ENCODE measurements at regions not wholly inside any gene's neighbourhood (a gene's known extent, or its start where the extent isn't known, plus 50 kb on each side); places are given as distances from the start of the nearest gene placed in this dataset.
"Not testable (repeated sequence)": the region's sequence is repeated elsewhere in the genome, so short reads cannot be mapped to it uniquely, and the experiment has no call there.

- POLR2A ChIA-PET, result no interaction called here
- TF ChIP-seq ZNF600 (tag by site-specific recombination; IDR thresholded peaks at IDR 0.05) (no peak), ZNF211 (tag by site-specific recombination; IDR thresholded peaks at IDR 0.05; ENCODE audit: low read depth) (no peak), SALL2 (tag by site-specific recombination; IDR thresholded peaks at IDR 0.05; ENCODE audit: borderline replicate concordance) (no peak), ZNF24 (tag by site-specific recombination; IDR thresholded peaks at IDR 0.05) (no peak), ZNF549 (tag by site-specific recombination; IDR thresholded peaks at IDR 0.05) (no peak), ZNF157 (tag by site-specific recombination; IDR thresholded peaks at IDR 0.05) (no peak), ZSCAN16 (tag by site-specific recombination; IDR thresholded peaks at IDR 0.05) (no peak), ZNF404 (tag by site-specific recombination; IDR thresholded peaks at IDR 0.05) (no peak)
- TF ChIP-seq, protein P1, sequence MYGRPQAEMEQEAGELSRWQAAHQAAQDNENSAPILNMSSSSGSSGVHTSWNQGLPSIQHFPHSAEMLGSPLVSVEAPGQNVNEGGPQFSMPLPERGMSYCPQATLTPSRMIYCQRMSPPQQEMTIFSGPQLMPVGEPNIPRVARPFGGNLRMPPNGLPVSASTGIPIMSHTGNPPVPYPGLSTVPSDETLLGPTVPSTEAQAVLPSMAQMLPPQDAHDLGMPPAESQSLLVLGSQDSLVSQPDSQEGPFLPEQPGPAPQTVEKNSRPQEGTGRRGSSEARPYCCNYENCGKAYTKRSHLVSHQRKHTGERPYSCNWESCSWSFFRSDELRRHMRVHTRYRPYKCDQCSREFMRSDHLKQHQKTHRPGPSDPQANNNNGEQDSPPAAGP (tag by site-specific recombination; IDR thresholded peaks at IDR 0.05), result no peak
- TF ChIP-seq, protein P2, sequence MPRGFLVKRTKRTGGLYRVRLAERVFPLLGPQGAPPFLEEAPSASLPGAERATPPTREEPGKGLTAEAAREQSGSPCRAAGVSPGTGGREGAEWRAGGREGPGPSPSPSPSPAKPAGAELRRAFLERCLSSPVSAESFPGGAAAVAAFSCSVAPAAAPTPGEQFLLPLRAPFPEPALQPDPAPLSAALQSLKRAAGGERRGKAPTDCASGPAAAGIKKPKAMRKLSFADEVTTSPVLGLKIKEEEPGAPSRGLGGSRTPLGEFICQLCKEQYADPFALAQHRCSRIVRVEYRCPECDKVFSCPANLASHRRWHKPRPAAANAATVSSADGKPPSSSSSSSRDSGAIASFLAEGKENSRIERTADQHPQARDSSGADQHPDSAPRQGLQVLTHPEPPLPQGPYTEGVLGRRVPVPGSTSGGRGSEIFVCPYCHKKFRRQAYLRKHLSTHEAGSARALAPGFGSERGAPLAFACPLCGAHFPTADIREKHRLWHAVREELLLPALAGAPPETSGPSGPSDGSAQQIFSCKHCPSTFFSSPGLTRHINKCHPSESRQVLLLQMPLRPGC (tag by site-specific recombination; IDR thresholded peaks at IDR 0.05), result no peak
- TF ChIP-seq, protein P3, sequence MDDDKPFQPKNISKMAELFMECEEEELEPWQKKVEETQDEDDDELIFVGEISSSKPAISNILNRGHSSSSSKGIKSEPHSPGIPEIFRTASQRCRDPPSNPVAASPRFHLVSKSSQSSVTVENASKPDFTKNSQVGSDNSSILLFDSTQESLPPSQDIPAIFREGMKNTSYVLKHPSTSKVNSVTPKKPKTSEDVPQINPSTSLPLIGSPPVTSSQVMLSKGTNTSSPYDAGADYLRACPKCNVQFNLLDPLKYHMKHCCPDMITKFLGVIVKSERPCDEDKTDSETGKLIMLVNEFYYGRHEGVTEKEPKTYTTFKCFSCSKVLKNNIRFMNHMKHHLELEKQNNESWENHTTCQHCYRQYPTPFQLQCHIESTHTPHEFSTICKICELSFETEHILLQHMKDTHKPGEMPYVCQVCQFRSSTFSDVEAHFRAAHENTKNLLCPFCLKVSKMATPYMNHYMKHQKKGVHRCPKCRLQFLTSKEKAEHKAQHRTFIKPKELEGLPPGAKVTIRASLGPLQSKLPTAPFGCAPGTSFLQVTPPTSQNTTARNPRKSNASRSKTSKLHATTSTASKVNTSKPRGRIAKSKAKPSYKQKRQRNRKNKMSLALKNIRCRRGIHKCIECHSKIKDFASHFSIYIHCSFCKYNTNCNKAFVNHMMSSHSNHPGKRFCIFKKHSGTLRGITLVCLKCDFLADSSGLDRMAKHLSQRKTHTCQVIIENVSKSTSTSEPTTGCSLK (tag by site-specific recombination; IDR thresholded peaks at IDR 0.05), result no peak
- CTCF ChIA-PET, result no interaction called here
These were observed 64.2 kb upstream of the SPDL1 start for GRCh38 chr5:169519358-169519757.

GRCh38 chr5:169518779-169519178 is 64.8 kb upstream of the SPDL1 start:
- H3K9me3 ChIP-seq (ENCODE audit: control insufficient read depth, insufficient read depth, low read depth, low read length); H3K4me1 ChIP-seq (ENCODE audit: control insufficient read depth, insufficient read depth, low read length); H3K4me3 ChIP-seq (ENCODE audit: low read depth, low read length); H3K36me3 ChIP-seq (ENCODE audit: control insufficient read depth in 2 of 2, insufficient read depth in 1 of 2, low read length in 2 of 2); CTCF ChIA-PET; H3K27ac ChIP-seq (ENCODE audit: extremely low read depth, low read depth, low read length); POLR2A ChIA-PET: not testable (repeated sequence)

More at GRCh38 chr5:169519358-169519757, 64.2 kb upstream of the SPDL1 start:
- H3K36me3 ChIP-seq (ENCODE audit: control insufficient read depth in 2 of 2, insufficient read depth in 1 of 2, low read length in 2 of 2), result no peaks in the 10 kb centered on the region
- H3K4me3 ChIP-seq (ENCODE audit: low read depth, low read length), result no peak overlapping the region
- H3K9me3 ChIP-seq (ENCODE audit: control insufficient read depth, insufficient read depth, low read depth, low read length), result no peaks in the 10 kb centered on the region
- no peak overlapping the region for H3K27ac ChIP-seq (ENCODE audit: extremely low read depth, low read depth, low read length)
- H3K4me1 ChIP-seq (ENCODE audit: control insufficient read depth, insufficient read depth, low read length), result no peaks in the 10 kb centered on the region

GRCh38 chr5:169512385-169512784 is 71.2 kb upstream of the SPDL1 start:
- H3K4me1 ChIP-seq (ENCODE audit: control insufficient read depth, insufficient read depth, low read length), result no peaks in the 10 kb centered on the region
- no peaks in the 10 kb centered on the region for H3K9me3 ChIP-seq (ENCODE audit: control insufficient read depth, insufficient read depth, low read depth, low read length)
- no peak overlapping the region for H3K4me3 ChIP-seq (ENCODE audit: low read depth, low read length)
- CTCF ChIA-PET, result no interaction called here
- POLR2A ChIA-PET, result no interaction called here
- TF ChIP-seq ZNF335 (tag by site-specific recombination; conservative IDR thresholded peaks at IDR 0.05) (no peak), ZBTB7A (tag by site-specific recombination; IDR thresholded peaks at IDR 0.05; ENCODE audit: low read depth) (no peak), ZNF239 (tag by site-specific recombination; IDR thresholded peaks at IDR 0.05) (no peak), IKZF3 (tag by site-specific recombination; IDR thresholded peaks at IDR 0.05) (no peak), ATF2 (tag by site-specific recombination; IDR thresholded peaks at IDR 0.05; ENCODE audit: low read depth) (no peak), ZNF830 (tag by site-specific recombination; IDR thresholded peaks at IDR 0.05; ENCODE audit: low read depth) (no peak), SP7 (tag by site-specific recombination; IDR thresholded peaks at IDR 0.05) (no peak), ZNF202 (tag by site-specific recombination; IDR thresholded peaks at IDR 0.05; ENCODE audit: borderline replicate concordance) (no peak), ZNF302 (tag by site-specific recombination; IDR thresholded peaks at IDR 0.05; ENCODE audit: low read depth) (no peak), ZNF518A (tag by site-specific recombination; conservative IDR thresholded peaks at IDR 0.05; ENCODE audit: low read depth) (no peak), ZNF561 (tag by site-specific recombination; IDR thresholded peaks at IDR 0.05; ENCODE audit: borderline replicate concordance) (no peak)
- no peaks in the 10 kb centered on the region for H3K36me3 ChIP-seq (ENCODE audit: control insufficient read depth in 2 of 2, insufficient read depth in 1 of 2, low read length in 2 of 2)
- H3K27ac ChIP-seq (ENCODE audit: extremely low read depth, low read depth, low read length), result no peak overlapping the region

All from HEK293 (cell line).